ENCODE measurements at regions not wholly inside any gene's neighbourhood (a gene's known extent, or its start where the extent isn't known, plus 50 kb on each side); places are given as distances from the start of the nearest gene placed in this dataset.

- no peak for DNase-seq (ENCODE audit: low spot score)
- Histone ChIP-seq H3K4me3 (no peak overlapping the region), H3K36me3 (no peaks in the 10 kb centered on the region), H3K9me3 (no peaks in the 10 kb centered on the region), H3K27me3 (replicated peaks; ENCODE audit: insufficient read depth) (no peaks in the 10 kb centered on the region), H3K27ac (no peak overlapping the region), H3K4me1 (replicated peaks) (no peaks in the 10 kb centered on the region)
- no peak for TF ChIP-seq POLR2AphosphoS5 (IDR thresholded peaks at IDR 0.05)
- TF ChIP-seq, protein P1, sequence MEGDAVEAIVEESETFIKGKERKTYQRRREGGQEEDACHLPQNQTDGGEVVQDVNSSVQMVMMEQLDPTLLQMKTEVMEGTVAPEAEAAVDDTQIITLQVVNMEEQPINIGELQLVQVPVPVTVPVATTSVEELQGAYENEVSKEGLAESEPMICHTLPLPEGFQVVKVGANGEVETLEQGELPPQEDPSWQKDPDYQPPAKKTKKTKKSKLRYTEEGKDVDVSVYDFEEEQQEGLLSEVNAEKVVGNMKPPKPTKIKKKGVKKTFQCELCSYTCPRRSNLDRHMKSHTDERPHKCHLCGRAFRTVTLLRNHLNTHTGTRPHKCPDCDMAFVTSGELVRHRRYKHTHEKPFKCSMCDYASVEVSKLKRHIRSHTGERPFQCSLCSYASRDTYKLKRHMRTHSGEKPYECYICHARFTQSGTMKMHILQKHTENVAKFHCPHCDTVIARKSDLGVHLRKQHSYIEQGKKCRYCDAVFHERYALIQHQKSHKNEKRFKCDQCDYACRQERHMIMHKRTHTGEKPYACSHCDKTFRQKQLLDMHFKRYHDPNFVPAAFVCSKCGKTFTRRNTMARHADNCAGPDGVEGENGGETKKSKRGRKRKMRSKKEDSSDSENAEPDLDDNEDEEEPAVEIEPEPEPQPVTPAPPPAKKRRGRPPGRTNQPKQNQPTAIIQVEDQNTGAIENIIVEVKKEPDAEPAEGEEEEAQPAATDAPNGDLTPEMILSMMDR (IDR thresholded peaks at IDR 0.05): no peak
- no peak for TF ChIP-seq POLR2A (IDR thresholded peaks at IDR 0.05)
- 54% methylated on average over 3 of the region's 3 CpGs for WGBS
- intact Hi-C loops (cut with DNase I): no loop called here
Observed at GRCh38 chrX:142002471-142002870, 98.8 kb downstream of the MAGEC1 start.

DNA sequence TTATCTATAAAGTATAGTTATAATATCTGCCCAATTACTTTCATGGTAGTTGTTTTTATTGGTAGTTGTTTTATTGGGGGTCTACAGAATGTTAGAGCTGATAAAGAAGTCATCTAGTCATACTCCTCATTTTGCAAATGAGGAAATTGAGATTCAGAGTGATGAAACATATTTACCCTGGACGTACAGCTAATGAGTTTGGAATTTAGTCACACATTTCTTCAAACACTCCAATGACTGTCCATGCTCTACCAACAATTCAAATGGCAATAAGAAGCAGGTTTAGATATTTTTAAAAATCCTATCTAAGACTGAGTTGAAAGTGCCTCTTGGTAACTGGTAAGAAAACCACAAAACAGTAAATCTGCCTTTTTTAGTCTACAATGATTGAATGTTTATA is 98.2 kb downstream of the MAGEC1 start:
- DNase-seq (ENCODE audit: low spot score): no peak
- TF ChIP-seq, protein P1 (IDR thresholded peaks at IDR 0.05): no peak
- TF ChIP-seq POLR2AphosphoS5 (IDR thresholded peaks at IDR 0.05) (no peak), POLR2A (IDR thresholded peaks at IDR 0.05) (no peak)

DNA sequence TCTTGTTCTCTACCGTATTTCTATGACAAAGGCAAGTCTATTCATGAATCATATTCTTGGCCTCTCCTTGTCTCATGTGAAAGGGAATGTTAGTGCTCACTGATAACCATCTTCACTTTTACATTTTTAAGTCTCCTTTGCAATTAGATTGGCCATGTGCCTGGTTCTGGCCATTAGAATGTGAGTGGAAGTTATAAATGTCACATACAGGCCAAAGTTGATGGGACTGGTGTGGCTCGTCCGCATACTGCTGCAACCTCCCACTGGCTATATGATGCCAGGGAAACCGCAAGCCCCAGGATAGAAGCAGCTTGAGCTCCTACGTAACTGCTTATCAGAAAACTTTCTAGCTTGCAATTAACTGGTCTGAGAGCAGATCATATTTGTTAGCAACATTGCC is 86.1 kb downstream of the MAGEC1 start:
- Histone ChIP-seq H3K4me3 (no peak overlapping the region), H3K36me3 (no peaks in the 10 kb centered on the region), H3K4me1 (replicated peaks) (no peaks in the 10 kb centered on the region), H3K27ac (no peak overlapping the region), H3K9me3 (no peaks in the 10 kb centered on the region), H3K27me3 (replicated peaks; ENCODE audit: insufficient read depth) (no peaks in the 10 kb centered on the region)
- intact Hi-C loops (cut with DNase I): no loop called here
- WGBS: 15% methylated on average over 5 of the region's 5 CpGs
- no peak for TF ChIP-seq POLR2A (IDR thresholded peaks at IDR 0.05)
- TF ChIP-seq, protein P1 (IDR thresholded peaks at IDR 0.05): no peak
- no peak for TF ChIP-seq POLR2AphosphoS5 (IDR thresholded peaks at IDR 0.05)
- DNase-seq (ENCODE audit: low spot score): peak; percentile 3

More for the DNA sequence above, 98.2 kb downstream of the MAGEC1 start:
- WGBS: 50% methylated on average over 1 of the region's 1 CpG
- no peaks in the 10 kb centered on the region for H3K9me3 ChIP-seq
- no peaks in the 10 kb centered on the region for H3K27me3 ChIP-seq (replicated peaks; ENCODE audit: insufficient read depth)
- no peaks in the 10 kb centered on the region for H3K36me3 ChIP-seq
- no peaks in the 10 kb centered on the region for H3K4me1 ChIP-seq (replicated peaks)
- no peak overlapping the region for H3K27ac ChIP-seq
- intact Hi-C loops (cut with DNase I): no loop called here
- no peak overlapping the region for H3K4me3 ChIP-seq

DNA sequence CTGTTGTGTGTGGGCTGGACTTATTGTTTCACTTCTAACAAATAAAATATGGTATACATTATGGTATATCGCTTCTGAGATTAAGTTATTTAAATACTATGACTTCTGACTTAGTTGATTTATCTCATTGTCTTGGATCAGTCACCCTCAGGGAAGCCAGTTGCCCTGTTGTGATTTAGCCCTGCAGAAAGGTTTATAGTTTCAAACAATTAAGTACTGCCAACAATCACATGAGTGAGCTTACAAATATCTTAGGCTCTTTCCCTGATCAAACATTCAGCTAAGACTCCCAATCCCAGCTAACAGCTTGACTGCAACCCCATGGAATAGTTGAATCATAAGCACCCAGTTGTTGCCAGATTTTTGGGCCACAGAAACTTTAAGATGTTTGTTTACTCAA is 85.4 kb downstream of the MAGEC1 start:
- no peak overlapping the region for H3K4me3 ChIP-seq
- H3K36me3 ChIP-seq: no peaks in the 10 kb centered on the region
- H3K9me3 ChIP-seq: no peaks in the 10 kb centered on the region
- H3K27ac ChIP-seq: no peak overlapping the region
- intact Hi-C loops (cut with DNase I): no loop called here
- no peak for DNase-seq (ENCODE audit: low spot score)
- H3K27me3 ChIP-seq (replicated peaks; ENCODE audit: insufficient read depth): no peaks in the 10 kb centered on the region
- no peaks in the 10 kb centered on the region for H3K4me1 ChIP-seq (replicated peaks)
- WGBS: 60% methylated on average over 1 of the region's 1 CpG
- TF ChIP-seq, protein P1 (IDR thresholded peaks at IDR 0.05): no peak
- no peak for TF ChIP-seq POLR2AphosphoS5 (IDR thresholded peaks at IDR 0.05)
- TF ChIP-seq POLR2A (IDR thresholded peaks at IDR 0.05): no peak

GRCh38 chrX:141982296-141982695 is 78.6 kb downstream of the MAGEC1 start:
- no peak for DNase-seq (ENCODE audit: low spot score)
- TF ChIP-seq POLR2AphosphoS5 (IDR thresholded peaks at IDR 0.05) (no peak), POLR2A (IDR thresholded peaks at IDR 0.05) (no peak)
- TF ChIP-seq, protein P1 (IDR thresholded peaks at IDR 0.05): no peak
- Histone ChIP-seq H3K27me3 (replicated peaks; ENCODE audit: insufficient read depth) (no peaks in the 10 kb centered on the region), H3K36me3 (no peaks in the 10 kb centered on the region), H3K27ac (no peak overlapping the region), H3K4me3 (no peak overlapping the region), H3K4me1 (replicated peaks) (no peaks in the 10 kb centered on the region), H3K9me3 (no peaks in the 10 kb centered on the region)
- WGBS: 96% methylated on average over 3 of the region's 3 CpGs
- intact Hi-C loops (cut with DNase I): no loop called here
